KG1 (cell line): ENCODE measurements at regions not wholly inside any gene's neighbourhood (a gene's known extent, or its start where the extent isn't known, plus 50 kb on each side); places are given as distances from the start of the nearest gene placed in this dataset.

ENCODE experiments used
- DNase-seq: peaks from one replicate; lab custom pipeline; 2025; lab: John Stamatoyannopoulos, UW

DNA sequence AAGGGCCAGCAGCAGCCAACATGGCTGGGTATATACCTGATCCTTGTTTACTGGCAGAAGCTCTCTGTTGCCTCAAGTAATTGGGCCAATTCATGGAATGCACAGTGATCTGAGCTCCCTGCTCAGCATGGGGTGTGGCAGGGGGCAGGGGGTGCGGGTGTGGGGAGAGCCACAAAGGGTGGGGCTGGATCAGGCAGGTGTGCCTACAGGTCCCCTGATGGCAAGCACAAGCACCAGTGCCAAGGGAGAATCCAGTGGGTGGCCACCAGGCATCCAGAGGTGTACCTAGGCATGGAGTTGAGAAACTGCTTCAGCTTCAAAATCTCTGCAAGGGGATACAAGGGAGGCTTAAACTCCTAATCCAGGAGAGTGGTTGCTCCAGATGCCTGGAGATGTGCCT, 235.8 kb upstream of the TLE4 start:
- DNase-seq, result no peak

- DNase-seq, result no peak
Measured at GRCh38 chr9:79341561-79341960, 230.2 kb upstream of the TLE4 start.

- DNase-seq, result no peak
Measured at GRCh38 chr9:79346350-79347020, 225.3 kb upstream of the TLE4 start.

GRCh38 chr9:79352322-79352721, 219.4 kb upstream of the TLE4 start:
- no peak for DNase-seq

GRCh38 chr9:79353856-79354520, 217.8 kb upstream of the TLE4 start:
- no peak for DNase-seq

DNA sequence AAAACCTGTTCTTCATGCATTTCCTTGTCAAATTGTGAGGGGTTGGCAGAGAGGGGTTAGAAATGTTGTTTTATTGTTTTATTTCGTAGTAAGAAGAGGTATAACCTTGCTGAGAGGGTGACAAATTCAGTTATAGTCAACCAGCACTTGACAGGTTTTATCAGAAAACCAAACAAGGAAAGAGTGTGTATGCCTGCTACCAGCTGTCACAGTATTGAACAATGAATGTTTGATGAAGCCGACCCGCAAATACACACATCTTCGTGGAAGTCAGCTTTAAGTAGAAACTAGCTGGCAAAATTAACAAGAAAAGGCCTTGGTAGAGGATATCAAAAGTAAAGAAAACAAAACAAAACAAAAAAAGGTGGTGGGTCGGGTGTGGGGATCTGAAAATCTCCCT, 214.6 kb upstream of the TLE4 start:
- no peak for DNase-seq

- DNase-seq, result no peak
Measured at GRCh38 chr9:79357616-79358015, 214.1 kb upstream of the TLE4 start.

GRCh38 chr9:79360387-79361347, 211.1 kb upstream of the TLE4 start:
- no peak for DNase-seq

DNA sequence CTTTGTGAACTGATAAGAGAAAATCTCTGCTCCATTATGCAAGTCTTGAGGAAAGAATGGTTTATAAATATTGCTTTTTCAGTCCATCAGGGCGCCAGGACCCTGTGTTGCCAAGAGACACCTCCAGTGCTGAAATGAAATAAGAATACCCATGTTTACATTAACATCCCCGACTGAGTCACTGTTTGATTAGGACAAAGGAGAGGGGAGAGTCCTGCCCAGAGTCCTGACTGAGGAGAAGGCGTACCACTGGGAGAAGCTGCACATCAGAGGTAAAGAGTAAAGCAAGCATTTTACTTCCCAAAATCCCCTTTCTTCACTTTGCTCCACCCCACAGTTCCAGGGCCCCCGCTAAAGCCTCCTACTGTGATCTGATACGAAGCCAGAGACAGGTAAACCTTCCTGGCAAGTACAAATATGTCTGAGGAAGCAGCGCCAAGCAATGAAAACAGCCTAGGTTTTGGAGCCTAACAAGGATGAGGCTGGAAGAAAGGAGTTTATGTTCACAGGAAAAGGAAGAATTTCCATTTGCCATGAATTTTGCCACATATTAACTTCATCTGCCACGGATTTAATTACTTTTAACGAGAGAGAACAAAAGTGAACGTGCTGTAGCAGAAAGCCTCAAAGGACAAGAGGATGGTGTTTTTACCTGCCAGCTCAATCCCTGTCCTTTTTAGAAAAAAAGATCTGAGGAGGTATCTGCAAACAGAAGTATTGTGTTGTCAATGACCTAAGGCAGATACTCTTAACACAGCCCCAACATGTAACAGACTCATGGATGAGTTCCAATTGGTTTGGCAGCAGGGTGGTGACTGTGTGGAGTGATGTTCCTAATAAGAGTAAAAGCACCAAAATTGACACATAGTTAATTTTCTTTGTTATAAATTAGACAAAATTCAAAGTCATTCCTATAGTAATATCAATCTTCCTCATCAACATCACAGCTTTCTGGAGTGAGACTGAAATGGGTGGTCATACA, 209.4 kb upstream of the TLE4 start:
- DNase-seq, result no peak

DNA sequence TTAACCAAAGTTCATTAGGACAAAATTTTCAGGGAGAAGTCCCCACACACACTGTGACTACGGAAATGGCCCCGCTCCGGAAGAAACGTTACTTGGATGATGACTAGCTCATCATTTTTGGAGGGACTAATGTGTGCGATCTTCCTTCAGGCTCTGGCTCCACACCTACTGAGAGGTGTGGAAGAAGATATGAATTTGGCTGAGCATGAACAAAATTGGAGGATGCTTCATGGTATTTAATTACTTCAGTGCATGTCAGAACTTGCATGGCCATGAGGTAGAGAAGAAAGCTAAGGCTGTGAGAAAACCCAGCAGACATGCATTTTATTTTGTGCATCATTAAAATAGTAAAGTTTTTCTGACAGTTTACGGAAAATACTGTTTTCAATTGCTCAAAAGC, 202.1 kb upstream of the TLE4 start:
- DNase-seq, result no peak

GRCh38 chr9:79371301-79371700, 200.5 kb upstream of the TLE4 start:
- no peak for DNase-seq

DNA sequence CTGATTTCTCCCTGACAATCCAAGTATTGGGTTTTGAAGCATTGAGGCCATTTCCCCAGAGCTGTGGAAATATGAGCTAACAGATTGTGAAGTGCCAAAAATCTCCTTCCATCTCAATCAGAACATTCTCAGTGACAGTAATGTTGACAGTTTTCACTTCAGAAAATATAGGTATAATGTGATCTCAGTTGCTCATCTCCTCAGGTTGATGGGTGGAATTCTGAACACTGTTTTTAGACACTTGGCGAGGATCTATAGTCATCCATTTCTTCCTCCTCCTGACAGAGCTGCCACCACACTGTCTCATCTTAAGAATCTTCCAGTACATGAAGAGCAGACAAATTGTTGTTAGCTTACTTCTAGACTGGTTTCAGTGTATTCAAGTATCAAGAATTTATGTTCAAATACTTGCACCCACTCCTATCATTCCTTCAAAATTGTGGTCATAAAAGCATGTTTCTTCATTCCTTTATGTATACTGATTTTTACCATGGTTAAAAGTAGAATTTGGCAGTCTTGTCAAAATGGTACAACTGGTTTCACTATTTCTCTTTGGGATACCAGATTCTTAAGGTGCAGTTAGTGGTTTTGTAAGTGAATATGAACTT, 199.7 kb upstream of the TLE4 start:
- DNase-seq, result no peak

- no peak for DNase-seq
Measured at GRCh38 chr9:79377339-79377855, 194.4 kb upstream of the TLE4 start.

DNA sequence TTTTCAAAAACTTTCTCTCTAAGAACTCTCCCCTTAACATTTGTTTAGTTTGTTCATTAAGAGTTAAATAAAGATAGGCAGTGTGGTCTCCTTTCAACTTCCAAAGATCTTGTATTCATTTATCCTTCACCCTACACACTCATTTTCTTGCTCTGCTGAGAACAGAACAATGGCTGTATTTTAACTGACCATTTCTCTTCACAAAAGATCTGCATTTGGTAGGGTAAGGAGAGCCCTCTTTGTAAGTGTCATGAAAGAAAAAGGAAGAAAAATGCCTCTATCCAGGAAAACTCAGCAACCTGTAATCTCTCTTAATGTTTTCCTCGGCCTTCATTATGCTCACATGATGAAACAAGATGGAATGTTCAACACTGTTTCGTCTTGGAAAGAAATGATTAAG, 193.7 kb upstream of the TLE4 start:
- DNase-seq, result no peak

- DNase-seq, result no peak
Measured at GRCh38 chr9:79382044-79382443, 189.7 kb upstream of the TLE4 start.

DNA sequence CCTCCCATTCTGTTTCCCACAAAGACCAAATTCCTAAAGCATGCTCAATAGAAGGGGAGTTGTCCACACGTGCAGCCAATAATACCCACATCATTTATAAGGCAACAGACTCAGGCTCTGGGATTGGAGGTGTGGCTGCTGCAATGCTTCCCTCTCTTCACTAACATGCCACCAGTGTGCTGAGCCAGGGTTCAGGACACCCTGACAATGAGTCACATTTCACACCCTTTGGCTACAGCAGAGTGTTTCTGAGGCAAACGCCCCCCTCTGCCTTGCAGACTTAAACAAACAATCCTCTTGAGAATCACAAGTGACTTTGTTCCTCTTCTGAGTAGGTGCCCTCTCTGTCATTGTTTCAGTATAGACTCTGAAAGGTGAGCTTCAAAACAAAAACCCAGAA, 189.3 kb upstream of the TLE4 start:
- no peak for DNase-seq

GRCh38 chr9:79383096-79383495, 188.7 kb upstream of the TLE4 start:
- no peak for DNase-seq

DNA sequence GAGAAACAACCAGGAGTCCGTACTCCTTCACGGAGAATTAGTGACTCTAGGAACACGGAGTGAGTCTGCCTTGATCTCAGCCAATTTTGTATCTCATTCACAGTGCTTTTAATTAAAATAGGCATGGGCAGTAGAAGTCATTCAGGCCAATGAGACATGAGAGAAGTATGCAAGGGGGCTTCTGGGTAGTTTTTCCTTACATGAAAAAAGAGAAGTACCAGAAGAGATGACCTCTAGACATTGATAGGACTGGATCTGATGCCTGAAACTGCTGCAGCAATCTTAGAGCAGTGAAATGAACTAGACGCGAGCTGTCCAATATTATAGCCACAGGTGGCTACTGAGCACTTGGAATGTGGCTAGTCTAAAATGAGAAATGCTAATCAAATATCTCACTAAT, 187.7 kb upstream of the TLE4 start:
- DNase-seq, result no peak

- DNase-seq, result no peak
Measured at GRCh38 chr9:79384501-79384900, 187.3 kb upstream of the TLE4 start.

DNA sequence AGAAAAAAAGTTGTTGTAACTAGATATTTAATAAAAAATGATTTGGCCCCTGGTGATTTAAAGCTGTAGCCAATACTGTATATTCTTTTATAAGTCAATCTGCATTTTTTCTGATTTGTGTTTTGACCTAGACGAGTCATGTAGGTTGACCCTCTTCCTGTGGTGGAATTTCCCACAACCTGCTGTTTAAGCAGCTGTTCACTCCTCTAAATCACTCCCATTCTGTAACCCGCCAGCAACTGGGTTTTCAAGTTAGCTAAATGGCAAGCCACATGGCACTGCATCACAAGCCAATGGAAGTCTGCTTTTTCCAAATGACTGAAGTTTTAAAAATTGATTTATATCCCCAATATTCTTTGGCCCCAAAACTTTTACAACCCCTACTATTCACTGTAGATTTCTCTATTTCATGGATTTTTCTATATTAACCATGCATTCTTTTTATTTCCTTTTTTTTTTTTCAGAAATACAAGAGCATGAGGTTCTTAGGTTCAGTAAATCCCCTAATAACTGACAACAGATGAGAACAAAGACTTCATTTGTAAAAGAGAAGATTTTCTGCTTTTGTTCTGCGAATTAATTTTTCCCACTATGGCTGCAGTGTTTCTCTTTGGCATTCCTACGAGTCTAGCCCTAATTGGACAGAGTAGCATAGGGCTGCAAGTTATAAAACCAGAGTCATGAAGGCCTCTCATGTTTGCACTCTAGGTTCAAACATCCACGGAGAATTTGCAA, 184.5 kb upstream of the TLE4 start:
- no peak for DNase-seq
